A673 (cell line): ENCODE measurements at regions not wholly inside any gene's neighbourhood (a gene's known extent, or its start where the extent isn't known, plus 50 kb on each side); places are given as distances from the start of the nearest gene placed in this dataset.

Experiments
- BruUV-seq: library from RNA; stranded (reverse); fragments of 400-500 nt; replicated peaks from 2 replicates; lab custom pipeline; 2021; lab: Mats Ljungman, UMichigan
- CTCF ChIA-PET: fragments of 300-600 bp; sonication (Branson Sonifier 250); formaldehyde crosslinking; loops from one replicate; lab custom pipeline; 2022; ENCODE audit warnings: antibody characterized with exemption; lab: Charles Lee
- POLR2A ChIA-PET: fragments of 300-600 bp; sonication (Branson Sonifier 250); formaldehyde crosslinking; loops from one replicate; lab custom pipeline; 2022; ENCODE audit warnings: antibody characterized with exemption; ENCODE audit not compliant: low non-redundant PET; lab: Charles Lee
- DNase-seq: peaks from one replicate; pipeline ENCODE4 v3.0.0-alpha.2; 2015; ENCODE audit warnings: low spot score
- H3K27ac ChIP-seq: fragments of 200-600 bp; sonication (generic); 2 replicates; pipeline ENCODE4 v1.5.1; 2016; ENCODE audit warnings: mixed run types, low read depth, mild to moderate bottlenecking, mixed read lengths, antibody characterized with exemption, low read length; ENCODE audit not compliant: poor library complexity, severe bottlenecking
- H3K27me3 ChIP-seq: fragments of 200-600 bp; sonication (generic); replicated peaks from 2 replicates; pipeline ENCODE4 v1.6.1; 2017; ENCODE audit warnings: mixed run types, low read depth, mild to moderate bottlenecking, mixed read lengths, antibody characterized with exemption, low read length; ENCODE audit not compliant: insufficient read depth, poor library complexity
- H3K36me3 ChIP-seq: fragments of 200-600 bp; sonication (generic); 2 replicates; pipeline ENCODE4 v1.6.1; 2016; ENCODE audit warnings: mixed run types, mild to moderate bottlenecking, mixed read lengths, antibody characterized with exemption, low read length; ENCODE audit not compliant: insufficient read depth, poor library complexity, severe bottlenecking
- H3K4me1 ChIP-seq: fragments of 200-600 bp; sonication (generic); 2 replicates; pipeline ENCODE4 v1.6.1; 2017; ENCODE audit warnings: mixed run types, mild to moderate bottlenecking, mixed read lengths, antibody characterized with exemption, low read length; ENCODE audit not compliant: insufficient read depth, poor library complexity, severe bottlenecking
- H3K4me3 ChIP-seq: fragments of 200-600 bp; sonication (generic); 2 replicates; pipeline ENCODE4 v1.5.1; 2016; ENCODE audit warnings: low read depth, mixed run types, mild to moderate bottlenecking, mixed read lengths, low read length; ENCODE audit not compliant: poor library complexity, severe bottlenecking
- H3K9me3 ChIP-seq: fragments of 200-600 bp; sonication (generic); 2 replicates; pipeline ENCODE4 v1.6.1; 2016; ENCODE audit warnings: mixed run types, low read depth, mild to moderate bottlenecking, mixed read lengths, antibody characterized with exemption, low read length; ENCODE audit not compliant: poor library complexity, severe bottlenecking
- EZH2 ChIP-seq: fragments of 200-600 bp; sonication (generic); IDR thresholded peaks from 2 replicates; pipeline ENCODE4 v1.6.1; 2017; ENCODE audit warnings: borderline replicate concordance, low read depth, mild to moderate bottlenecking, mixed read lengths, antibody characterized with exemption, low read length; ENCODE audit not compliant: poor library complexity, severe bottlenecking
- intact Hi-C: fragments of 100-400 bp; cut with micrococcal nuclease; formaldehyde crosslinking; loops from one replicate; pipeline ENCODE4 v1.10.0; 2022; ENCODE audit not compliant: unreplicated experiment
- TF ChIP-seq, protein P1 (sequence below): fragments of 300-800, 200-600 bp; sonication (generic); conservative IDR thresholded peaks from 2 replicates; pipeline ENCODE4 v1.5.1; 2017; ENCODE audit warnings: low read depth, mild to moderate bottlenecking, antibody characterized with exemption, low read length, moderate library complexity, mixed read lengths

DNA sequence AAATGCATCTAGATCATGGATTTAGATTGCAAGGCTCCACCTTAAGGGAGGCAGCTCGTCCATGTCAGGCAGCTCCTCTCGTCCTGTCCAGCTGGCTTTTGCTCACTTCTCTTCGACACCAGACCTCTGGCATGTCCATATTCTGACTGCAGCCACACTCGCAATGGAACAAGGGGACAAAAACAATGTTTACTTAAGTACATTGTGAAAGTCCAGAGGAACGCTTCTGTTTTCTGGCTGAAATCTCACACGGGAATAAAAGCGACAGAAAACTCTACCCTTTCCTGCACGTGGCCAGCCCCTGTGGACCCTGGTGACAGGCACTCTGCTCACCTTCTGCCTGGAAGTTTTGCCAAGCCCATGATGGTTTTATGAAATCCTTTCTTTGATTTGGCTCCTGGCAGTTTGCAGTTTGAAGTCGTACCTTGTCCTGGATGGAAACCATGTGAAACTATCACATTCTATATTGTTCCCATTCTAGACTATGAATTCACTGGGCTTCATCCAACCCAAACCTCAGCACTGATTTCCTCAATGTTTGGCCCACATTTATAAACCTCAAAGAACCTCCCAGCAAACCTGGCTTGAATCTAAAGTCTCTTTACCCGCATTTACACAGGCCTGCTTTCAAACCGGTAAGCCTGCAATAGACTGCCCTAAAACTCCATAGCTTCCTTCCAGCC lies 134.3 kb upstream of the PIEZO2 start:
- POLR2A ChIA-PET, result no interaction called here
- Histone ChIP-seq H3K27me3 (peaks cover 4% of the 10 kb centered on the region), H3K27ac (no peak overlapping the region), H3K4me3 (no peak overlapping the region), H3K4me1 (no peaks in the 10 kb centered on the region), H3K9me3 (no peaks in the 10 kb centered on the region), H3K36me3 (no peaks in the 10 kb centered on the region)
- no peak for DNase-seq
- intact Hi-C loops, result no loop called here
- BruUV-seq, result no TSS peak
- CTCF ChIA-PET, result no interaction called here
- TF ChIP-seq, protein P1, sequence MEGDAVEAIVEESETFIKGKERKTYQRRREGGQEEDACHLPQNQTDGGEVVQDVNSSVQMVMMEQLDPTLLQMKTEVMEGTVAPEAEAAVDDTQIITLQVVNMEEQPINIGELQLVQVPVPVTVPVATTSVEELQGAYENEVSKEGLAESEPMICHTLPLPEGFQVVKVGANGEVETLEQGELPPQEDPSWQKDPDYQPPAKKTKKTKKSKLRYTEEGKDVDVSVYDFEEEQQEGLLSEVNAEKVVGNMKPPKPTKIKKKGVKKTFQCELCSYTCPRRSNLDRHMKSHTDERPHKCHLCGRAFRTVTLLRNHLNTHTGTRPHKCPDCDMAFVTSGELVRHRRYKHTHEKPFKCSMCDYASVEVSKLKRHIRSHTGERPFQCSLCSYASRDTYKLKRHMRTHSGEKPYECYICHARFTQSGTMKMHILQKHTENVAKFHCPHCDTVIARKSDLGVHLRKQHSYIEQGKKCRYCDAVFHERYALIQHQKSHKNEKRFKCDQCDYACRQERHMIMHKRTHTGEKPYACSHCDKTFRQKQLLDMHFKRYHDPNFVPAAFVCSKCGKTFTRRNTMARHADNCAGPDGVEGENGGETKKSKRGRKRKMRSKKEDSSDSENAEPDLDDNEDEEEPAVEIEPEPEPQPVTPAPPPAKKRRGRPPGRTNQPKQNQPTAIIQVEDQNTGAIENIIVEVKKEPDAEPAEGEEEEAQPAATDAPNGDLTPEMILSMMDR, result no peak
- no peak for TF ChIP-seq EZH2

- DNase-seq, result no peak
- intact Hi-C loops, result no loop called here
- ChIA-PET POLR2A (no interaction called here), CTCF (no interaction called here)
- TF ChIP-seq, protein P1, result no peak
- no peak for TF ChIP-seq EZH2
- H3K27ac ChIP-seq, result no peak overlapping the region
- BruUV-seq, result no TSS peak
- H3K9me3 ChIP-seq, result no peaks in the 10 kb centered on the region
- H3K27me3 ChIP-seq, result no peaks in the 10 kb centered on the region
- H3K36me3 ChIP-seq, result no peaks in the 10 kb centered on the region
- H3K4me3 ChIP-seq, result no peak overlapping the region
- H3K4me1 ChIP-seq, result no peaks in the 10 kb centered on the region
Measured at GRCh38 chr18:11279461-11279860, 130.1 kb upstream of the PIEZO2 start.

GRCh38 chr18:11276678-11277077 lies 127.3 kb upstream of the PIEZO2 start:
- no peak overlapping the region for H3K27ac ChIP-seq
- peaks cover 1% of the 10 kb centered on the region for H3K27me3 ChIP-seq
- TF ChIP-seq EZH2, result no peak
- TF ChIP-seq, protein P1, result no peak
- intact Hi-C loops, result no loop called here
- no TSS peak for BruUV-seq
- no peak overlapping the region for H3K4me3 ChIP-seq
- H3K36me3 ChIP-seq, result no peaks in the 10 kb centered on the region
- H3K4me1 ChIP-seq, result no peaks in the 10 kb centered on the region
- DNase-seq, result no peak
- H3K9me3 ChIP-seq, result no peaks in the 10 kb centered on the region
- ChIA-PET CTCF (no interaction called here), POLR2A (no interaction called here)
